GM10266 (cell line): ENCODE measurements at regions not wholly inside any gene's neighbourhood (a gene's known extent, or its start where the extent isn't known, plus 50 kb on each side); places are given as distances from the start of the nearest gene placed in this dataset.
"Not testable (repeated sequence)": the region's sequence is repeated elsewhere in the genome, so short reads cannot be mapped to it uniquely, and the experiment has no call there.

Experiments used
- DNase-seq: peaks from one replicate; pipeline ENCODE4 v3.0.0; 2012; ENCODE audit errors: extremely low spot score
- TF ChIP-seq, protein P1 (sequence below): IDR thresholded peaks from 2 replicates; pipeline ENCODE4 v1.5.1; 2012; ENCODE audit warnings: mild to moderate bottlenecking, low read depth; ENCODE audit not compliant: control insufficient read depth, insufficient read depth; ENCODE audit errors: missing control alignments

DNA sequence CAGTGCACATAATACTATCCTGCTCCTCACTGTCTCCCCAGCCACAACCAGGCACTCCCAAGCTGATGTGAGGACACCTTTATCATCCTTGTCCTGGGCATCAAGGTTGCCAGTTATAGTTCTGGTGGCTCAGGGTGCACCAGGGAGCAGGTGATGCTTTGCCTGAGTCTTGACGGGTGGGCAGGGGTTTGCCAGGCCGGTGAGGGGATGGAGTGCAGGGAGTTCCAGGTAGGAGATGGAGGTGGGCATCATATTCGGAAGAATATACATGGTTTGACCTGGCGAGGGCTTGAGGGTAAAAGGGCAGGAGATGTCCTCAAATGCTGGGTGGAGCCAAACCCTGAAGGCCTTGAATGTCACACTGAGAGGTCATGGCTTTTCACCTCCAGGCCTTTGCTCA lies 115.8 kb upstream of the CRHR1 start:
- TF ChIP-seq, protein P1, sequence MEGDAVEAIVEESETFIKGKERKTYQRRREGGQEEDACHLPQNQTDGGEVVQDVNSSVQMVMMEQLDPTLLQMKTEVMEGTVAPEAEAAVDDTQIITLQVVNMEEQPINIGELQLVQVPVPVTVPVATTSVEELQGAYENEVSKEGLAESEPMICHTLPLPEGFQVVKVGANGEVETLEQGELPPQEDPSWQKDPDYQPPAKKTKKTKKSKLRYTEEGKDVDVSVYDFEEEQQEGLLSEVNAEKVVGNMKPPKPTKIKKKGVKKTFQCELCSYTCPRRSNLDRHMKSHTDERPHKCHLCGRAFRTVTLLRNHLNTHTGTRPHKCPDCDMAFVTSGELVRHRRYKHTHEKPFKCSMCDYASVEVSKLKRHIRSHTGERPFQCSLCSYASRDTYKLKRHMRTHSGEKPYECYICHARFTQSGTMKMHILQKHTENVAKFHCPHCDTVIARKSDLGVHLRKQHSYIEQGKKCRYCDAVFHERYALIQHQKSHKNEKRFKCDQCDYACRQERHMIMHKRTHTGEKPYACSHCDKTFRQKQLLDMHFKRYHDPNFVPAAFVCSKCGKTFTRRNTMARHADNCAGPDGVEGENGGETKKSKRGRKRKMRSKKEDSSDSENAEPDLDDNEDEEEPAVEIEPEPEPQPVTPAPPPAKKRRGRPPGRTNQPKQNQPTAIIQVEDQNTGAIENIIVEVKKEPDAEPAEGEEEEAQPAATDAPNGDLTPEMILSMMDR, result no peak
- DNase-seq, result no peak

DNA sequence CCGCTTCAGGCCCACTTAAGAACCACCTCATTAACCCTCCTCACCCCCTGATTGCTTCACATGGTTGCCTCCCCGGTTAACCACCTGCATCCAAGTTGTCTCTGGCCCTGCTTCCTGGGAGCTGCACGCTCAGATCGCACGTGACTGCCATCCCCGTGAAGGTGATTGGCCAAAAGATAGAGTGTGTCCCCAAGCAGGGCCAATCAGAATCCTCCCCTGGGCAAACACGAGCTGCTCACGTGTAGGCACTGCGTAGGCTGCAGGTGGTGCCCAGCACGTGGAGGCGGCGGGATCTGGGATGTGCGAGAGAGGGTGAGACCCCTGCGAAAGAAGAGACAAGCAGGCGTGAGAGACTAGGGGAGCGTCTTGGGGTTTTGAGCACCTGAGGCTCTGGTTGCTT lies 111.8 kb upstream of the CRHR1 start:
- DNase-seq, result no peak
- TF ChIP-seq, protein P1, result no peak

GRCh38 chr17:45672792-45673191 lies 111.3 kb upstream of the CRHR1 start:
- TF ChIP-seq, protein P1, result no peak
- no peak for DNase-seq

DNA sequence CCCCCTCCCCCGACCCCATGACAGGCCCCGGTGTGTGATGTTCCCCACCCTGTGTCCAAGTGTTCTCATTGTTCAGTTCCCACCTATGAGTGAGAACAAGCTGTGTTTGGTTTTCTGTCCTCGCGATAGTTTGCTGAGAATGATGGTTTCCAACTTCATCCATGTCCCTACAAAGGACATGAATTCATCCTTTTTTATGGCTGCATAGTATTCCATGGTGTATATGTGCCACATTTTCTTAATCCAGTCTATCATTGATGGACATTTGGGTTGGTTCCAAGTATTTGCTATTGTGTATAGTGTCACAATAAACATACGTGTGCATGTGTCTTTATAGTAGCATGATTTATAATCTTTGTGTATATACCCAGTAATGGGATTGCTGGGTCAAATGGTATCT lies 110.4 kb upstream of the CRHR1 start:
- DNase-seq, result not testable (repeated sequence)

GRCh38 chr17:45675012-45675411 lies 109.1 kb upstream of the CRHR1 start:
- DNase-seq, result no peak
- TF ChIP-seq, protein P1, result no peak

DNA sequence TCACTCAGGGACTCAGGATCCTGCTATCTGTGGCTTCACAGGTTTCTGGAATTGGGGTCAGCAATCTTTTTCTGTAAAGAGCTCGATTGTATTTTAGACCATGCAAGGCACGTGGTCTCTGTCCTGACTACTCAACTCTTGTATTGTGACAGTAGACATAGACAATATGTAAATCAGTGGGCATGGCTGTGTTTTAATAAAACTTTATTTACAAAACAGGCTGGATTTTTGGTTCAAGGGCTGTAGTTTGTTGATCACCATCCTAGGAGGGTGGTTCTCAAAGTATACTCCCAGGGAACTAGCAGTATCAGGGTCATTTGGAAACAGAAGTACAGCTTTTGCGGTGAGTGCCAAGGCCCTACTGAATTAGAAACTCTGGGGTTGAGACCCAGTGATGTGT lies 108.2 kb upstream of the CRHR1 start:
- TF ChIP-seq, protein P1, result no peak
- DNase-seq, result no peak

- no peak for DNase-seq
- TF ChIP-seq, protein P1, result no peak
Measured at GRCh38 chr17:45676695-45677094, 107.4 kb upstream of the CRHR1 start.

DNA sequence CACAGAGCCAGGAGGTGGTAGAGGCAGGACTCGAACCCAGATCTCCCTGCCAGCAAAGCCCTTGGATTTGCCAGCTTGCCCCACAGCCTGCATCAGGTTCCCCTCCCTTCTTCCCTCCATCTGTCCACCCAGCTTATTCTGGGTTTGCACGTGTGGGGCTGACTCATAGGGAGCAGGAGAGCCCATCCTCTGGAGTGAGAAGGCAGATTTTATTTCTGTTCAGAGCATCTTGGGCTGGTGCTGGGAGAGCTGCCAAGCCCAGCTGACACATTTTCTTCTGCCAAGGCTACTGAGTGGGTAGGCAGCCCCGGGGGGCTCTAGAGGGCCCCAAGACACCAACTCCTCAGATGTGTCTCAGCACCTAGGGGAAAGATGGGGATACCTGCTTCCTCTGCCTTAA lies 106.3 kb upstream of the CRHR1 start:
- DNase-seq, result no peak

More for the DNA sequence above, 106.3 kb upstream of the CRHR1 start:
- TF ChIP-seq, protein P1, result no peak
